HEK293T (cell line): ENCODE measurements at regions not wholly inside any gene's neighbourhood (a gene's known extent, or its start where the extent isn't known, plus 50 kb on each side); places are given as distances from the start of the nearest gene placed in this dataset.
"Not testable (repeated sequence)": the region's sequence is repeated elsewhere in the genome, so short reads cannot be mapped to it uniquely, and the experiment has no call there.

Experiments
- CTCF ChIA-PET: fragments of 350-600 bp; formaldehyde crosslinking; extraction: SDS; loops from one replicate; lab custom pipeline; 2021; ENCODE audit warnings: antibody characterized with exemption, inconsistent platforms; lab: Yijun Ruan, JAX
- POLR2A ChIA-PET: fragments of 350-600 bp; formaldehyde crosslinking; extraction: SDS; loops from one replicate; lab custom pipeline; 2020; ENCODE audit warnings: antibody characterized with exemption, inconsistent platforms; lab: Yijun Ruan, JAX
- DNase-seq: peaks from one replicate; pipeline ENCODE4 v3.0.0; 2012; ENCODE audit warnings: mixed read lengths; ENCODE audit errors: extremely low spot score
- ARNT ChIP-seq: fragments of 450-650 bp; IDR thresholded peaks from 2 replicates; pipeline ENCODE4 v1.6.1; 2017; ENCODE audit warnings: mild to moderate bottlenecking
- BHLHE40 ChIP-seq: fragments of 450-650 bp; IDR thresholded peaks from 2 replicates; pipeline ENCODE4 v1.6.1; 2016; ENCODE audit warnings: mild to moderate bottlenecking, moderate library complexity, borderline replicate concordance
- CTBP1 ChIP-seq: fragments of 450-650 bp; IDR thresholded peaks from 2 replicates; pipeline ENCODE4 v1.6.1; 2016; ENCODE audit warnings: borderline replicate concordance
- ELF4 ChIP-seq: fragments of 450-650 bp; IDR thresholded peaks from 2 replicates; pipeline ENCODE4 v1.6.1; 2017; ENCODE audit warnings: antibody characterized with exemption
- FOXA1 ChIP-seq: fragments of 450-650 bp; IDR thresholded peaks from 2 replicates; pipeline ENCODE4 v1.6.1; 2016; ENCODE audit warnings: mild to moderate bottlenecking
- FOXK2 ChIP-seq: fragments of 450-650 bp; IDR thresholded peaks from 2 replicates; pipeline ENCODE4 v1.6.1; 2016; ENCODE audit warnings: mild to moderate bottlenecking
- FOXM1 ChIP-seq: fragments of 450-650 bp; IDR thresholded peaks from 2 replicates; pipeline ENCODE4 v1.6.1; 2017; ENCODE audit warnings: mild to moderate bottlenecking, borderline replicate concordance
- HDGF ChIP-seq: fragments of 450-650 bp; IDR thresholded peaks from 2 replicates; pipeline ENCODE4 v1.6.1; 2017; ENCODE audit warnings: antibody characterized with exemption, borderline replicate concordance
- L3MBTL2 ChIP-seq: fragments of 450-650 bp; conservative IDR thresholded peaks from 2 replicates; pipeline ENCODE4 v1.6.1; 2016; ENCODE audit warnings: mild to moderate bottlenecking
- LEF1 ChIP-seq: fragments of 450-650 bp; IDR thresholded peaks from 2 replicates; pipeline ENCODE4 v1.6.1; 2017; ENCODE audit warnings: mild to moderate bottlenecking, borderline replicate concordance
- NFRKB ChIP-seq: fragments of 450-650 bp; IDR thresholded peaks from 2 replicates; pipeline ENCODE4 v1.6.1; 2016; ENCODE audit warnings: mild to moderate bottlenecking, moderate library complexity
- SP1 ChIP-seq: fragments of 450-650 bp; IDR thresholded peaks from 2 replicates; pipeline ENCODE4 v1.6.1; 2017
- SUZ12 ChIP-seq: fragments of 450-650 bp; IDR thresholded peaks from 2 replicates; pipeline ENCODE4 v1.6.1; 2016; ENCODE audit warnings: mild to moderate bottlenecking
- TARDBP ChIP-seq: fragments of 450-650 bp; IDR thresholded peaks from 2 replicates; pipeline ENCODE4 v1.6.1; 2016
- ZNF384 ChIP-seq: fragments of 450-650 bp; IDR thresholded peaks from 2 replicates; pipeline ENCODE4 v1.6.1; 2016
- TF ChIP-seq, protein P1 (sequence below): fragments of 450-650 bp; IDR thresholded peaks from 2 replicates; pipeline ENCODE4 v1.6.1; 2016

GRCh38 chr13:21884299-21884909 is 213.5 kb downstream of the FGF9 start:
- POLR2A ChIA-PET, result no interaction called here
- CTCF ChIA-PET, result no interaction called here
- no peak for DNase-seq
- no peak for TF ChIP-seq LEF1

GRCh38 chr13:21884965-21885567 is 214.2 kb downstream of the FGF9 start:
- no peak for TF ChIP-seq LEF1
- TF ChIP-seq ARNT, result no peak
- TF ChIP-seq FOXM1, result no peak
- no peak for TF ChIP-seq HDGF
- TF ChIP-seq SP1, result no peak
- no peak for TF ChIP-seq TARDBP
- TF ChIP-seq, protein P1, sequence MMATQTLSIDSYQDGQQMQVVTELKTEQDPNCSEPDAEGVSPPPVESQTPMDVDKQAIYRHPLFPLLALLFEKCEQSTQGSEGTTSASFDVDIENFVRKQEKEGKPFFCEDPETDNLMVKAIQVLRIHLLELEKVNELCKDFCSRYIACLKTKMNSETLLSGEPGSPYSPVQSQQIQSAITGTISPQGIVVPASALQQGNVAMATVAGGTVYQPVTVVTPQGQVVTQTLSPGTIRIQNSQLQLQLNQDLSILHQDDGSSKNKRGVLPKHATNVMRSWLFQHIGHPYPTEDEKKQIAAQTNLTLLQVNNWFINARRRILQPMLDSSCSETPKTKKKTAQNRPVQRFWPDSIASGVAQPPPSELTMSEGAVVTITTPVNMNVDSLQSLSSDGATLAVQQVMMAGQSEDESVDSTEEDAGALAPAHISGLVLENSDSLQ, result no peak
- TF ChIP-seq CTBP1, result no peak
- TF ChIP-seq BHLHE40, result no peak
- ChIA-PET CTCF (no interaction called here), POLR2A (no interaction called here)
- DNase-seq, result no peak

- TF ChIP-seq ELF4, result no peak
- no peak for TF ChIP-seq HDGF
- TF ChIP-seq SP1, result no peak
- no peak for TF ChIP-seq TARDBP
- TF ChIP-seq FOXM1, result no peak
- TF ChIP-seq CTBP1, result no peak
- TF ChIP-seq NFRKB, result no peak
- no peak for TF ChIP-seq FOXK2
- no peak for TF ChIP-seq ARNT
- CTCF ChIA-PET, result no interaction called here
- POLR2A ChIA-PET, result no interaction called here
- DNase-seq, result no peak
Measured at GRCh38 chr13:21885714-21886224, 214.9 kb downstream of the FGF9 start.

DNA sequence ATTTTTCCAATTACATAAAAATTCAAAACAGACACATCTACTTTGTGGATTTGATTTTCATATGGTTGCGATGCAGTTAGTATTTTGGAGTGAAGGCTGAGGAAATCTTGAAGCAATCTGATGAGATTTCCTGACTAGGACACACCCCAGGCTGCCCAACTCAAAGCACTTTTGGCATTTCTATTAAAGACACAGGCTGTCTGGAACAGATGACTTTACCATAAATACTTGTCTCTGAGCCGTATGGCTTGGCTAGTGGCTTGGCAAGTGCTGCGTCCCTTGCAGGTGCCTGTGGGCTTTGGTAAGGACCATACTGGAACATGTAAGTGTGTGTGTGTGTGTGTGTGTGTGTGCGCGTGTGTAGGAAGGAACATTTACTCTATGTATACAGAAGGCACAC is 218.8 kb downstream of the FGF9 start:
- DNase-seq, result no peak
- CTCF ChIA-PET, result no interaction called here
- POLR2A ChIA-PET, result no interaction called here
- TF ChIP-seq TARDBP, result no peak

GRCh38 chr13:21890220-21890619 is 219.3 kb downstream of the FGF9 start:
- POLR2A ChIA-PET, DNase-seq, CTCF ChIA-PET: not testable (repeated sequence)

DNA sequence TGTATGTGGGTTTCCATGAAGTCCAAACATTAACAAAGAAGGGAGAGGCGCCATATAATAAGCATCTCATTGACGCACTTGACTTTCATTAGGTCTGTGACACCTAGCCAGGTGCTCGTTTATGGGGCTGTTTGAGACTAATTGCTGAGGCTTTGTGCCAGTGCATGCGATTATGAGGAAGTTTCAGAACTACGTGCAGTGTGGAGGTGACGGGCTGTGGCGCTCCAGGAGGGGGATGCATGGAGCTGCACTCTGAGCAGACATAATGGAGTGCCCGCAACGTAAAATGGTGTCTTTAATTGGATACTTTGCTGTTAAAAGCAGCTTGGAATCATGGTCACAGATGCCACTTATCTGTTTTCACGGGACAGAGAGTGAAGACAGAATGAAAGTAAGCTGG is 223.2 kb downstream of the FGF9 start:
- no peak for DNase-seq
- POLR2A ChIA-PET, result no interaction called here
- TF ChIP-seq CTBP1 (no peak), BHLHE40 (no peak), SUZ12 (no peak)
- CTCF ChIA-PET, result no interaction called here

- ChIA-PET CTCF (no interaction called here), POLR2A (no interaction called here)
- TF ChIP-seq CTBP1 (no peak), HDGF (no peak), TARDBP (no peak), L3MBTL2 (no peak), BHLHE40 (no peak), FOXA1 (no peak), FOXM1 (no peak), SUZ12 (no peak), FOXK2 (no peak), NFRKB (no peak), ELF4 (no peak), LEF1 (no peak), SP1 (no peak), ZNF384 (no peak), ARNT (no peak)
- TF ChIP-seq, protein P1, result no peak
- DNase-seq, result no peak
Measured at GRCh38 chr13:21894703-21895699, 224.1 kb downstream of the FGF9 start.
